ENCODE measurements at regions not wholly inside any gene's neighbourhood (a gene's known extent, or its start where the extent isn't known, plus 50 kb on each side); places are given as distances from the start of the nearest gene placed in this dataset.

DNA sequence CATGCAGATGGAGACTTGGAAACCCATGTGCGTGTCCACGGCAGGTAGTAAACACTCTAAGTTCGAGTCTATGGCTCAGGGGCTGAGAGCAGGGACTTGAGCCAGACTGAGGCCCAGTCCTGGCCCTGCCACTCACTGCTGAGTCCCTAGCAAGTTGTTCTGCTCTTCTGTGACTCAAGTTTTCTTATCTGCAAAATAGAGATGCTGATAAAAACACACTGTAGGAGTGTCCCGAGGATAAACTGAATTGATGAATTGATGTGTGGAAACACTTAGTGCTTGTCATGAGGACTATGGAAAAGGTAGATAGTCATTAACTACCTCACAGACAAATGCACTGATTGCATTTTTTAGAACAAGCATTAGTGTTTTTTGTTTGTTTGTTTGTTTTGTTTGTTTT, 73.2 kb downstream of the BOLA3 start:
- no peak for DNase-seq (ENCODE audit: low read depth)
- no peak overlapping the region for H3K4me3 ChIP-seq (ENCODE audit: low read depth, low read length)
- TF ChIP-seq, protein P1, sequence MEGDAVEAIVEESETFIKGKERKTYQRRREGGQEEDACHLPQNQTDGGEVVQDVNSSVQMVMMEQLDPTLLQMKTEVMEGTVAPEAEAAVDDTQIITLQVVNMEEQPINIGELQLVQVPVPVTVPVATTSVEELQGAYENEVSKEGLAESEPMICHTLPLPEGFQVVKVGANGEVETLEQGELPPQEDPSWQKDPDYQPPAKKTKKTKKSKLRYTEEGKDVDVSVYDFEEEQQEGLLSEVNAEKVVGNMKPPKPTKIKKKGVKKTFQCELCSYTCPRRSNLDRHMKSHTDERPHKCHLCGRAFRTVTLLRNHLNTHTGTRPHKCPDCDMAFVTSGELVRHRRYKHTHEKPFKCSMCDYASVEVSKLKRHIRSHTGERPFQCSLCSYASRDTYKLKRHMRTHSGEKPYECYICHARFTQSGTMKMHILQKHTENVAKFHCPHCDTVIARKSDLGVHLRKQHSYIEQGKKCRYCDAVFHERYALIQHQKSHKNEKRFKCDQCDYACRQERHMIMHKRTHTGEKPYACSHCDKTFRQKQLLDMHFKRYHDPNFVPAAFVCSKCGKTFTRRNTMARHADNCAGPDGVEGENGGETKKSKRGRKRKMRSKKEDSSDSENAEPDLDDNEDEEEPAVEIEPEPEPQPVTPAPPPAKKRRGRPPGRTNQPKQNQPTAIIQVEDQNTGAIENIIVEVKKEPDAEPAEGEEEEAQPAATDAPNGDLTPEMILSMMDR (conservative IDR thresholded peaks at IDR 0.05; ENCODE audit: low read depth, low read length) = no peak

DNA sequence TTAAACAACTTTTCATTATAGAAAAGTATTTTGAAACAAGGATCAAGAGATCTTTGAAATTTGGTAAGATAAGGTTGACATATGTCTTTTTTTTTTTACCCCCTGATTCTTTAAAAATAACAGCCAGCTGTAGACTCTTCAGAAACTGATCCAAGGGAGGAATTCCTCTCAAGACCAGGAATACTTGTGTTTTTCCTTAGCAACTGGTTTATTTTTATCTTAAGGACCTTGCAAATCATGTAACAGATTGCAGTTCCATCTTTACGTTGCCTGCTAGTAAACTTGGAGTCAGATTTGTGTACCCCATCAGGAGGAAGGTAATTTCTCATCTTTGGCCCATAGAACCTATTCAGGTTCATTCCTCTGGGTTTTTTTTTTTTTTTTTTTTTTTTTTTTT, 71.6 kb downstream of the BOLA3 start:
- TF ChIP-seq, protein P1 (conservative IDR thresholded peaks at IDR 0.05; ENCODE audit: low read depth, low read length) = no peak
- no peak for DNase-seq (ENCODE audit: low read depth)
- H3K4me3 ChIP-seq (ENCODE audit: low read depth, low read length) = no peak overlapping the region

DNA sequence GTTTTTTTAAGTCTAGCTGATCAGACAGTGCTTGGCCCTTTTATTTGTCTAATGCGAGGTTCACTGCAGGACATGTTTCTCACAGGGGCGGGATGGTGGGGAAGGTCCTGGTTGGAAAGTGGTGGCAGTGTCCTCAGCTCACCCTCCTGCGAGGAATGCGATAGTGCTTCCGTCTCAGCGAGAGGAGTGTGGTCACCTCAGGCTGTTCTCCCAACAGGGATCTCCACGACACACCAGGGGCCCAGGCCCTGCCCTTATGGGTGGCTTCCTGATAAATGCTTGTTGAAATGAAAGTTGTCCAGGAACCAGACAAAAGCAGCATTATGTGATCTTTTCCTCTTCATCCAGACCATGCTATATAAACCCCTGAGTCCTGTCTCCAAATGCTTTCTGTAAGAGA, 70.1 kb downstream of the BOLA3 start:
- TF ChIP-seq, protein P1 (conservative IDR thresholded peaks at IDR 0.05; ENCODE audit: low read depth, low read length) = no peak
- no peak for DNase-seq (ENCODE audit: low read depth)
- H3K4me3 ChIP-seq (ENCODE audit: low read depth, low read length) = no peak overlapping the region

DNA sequence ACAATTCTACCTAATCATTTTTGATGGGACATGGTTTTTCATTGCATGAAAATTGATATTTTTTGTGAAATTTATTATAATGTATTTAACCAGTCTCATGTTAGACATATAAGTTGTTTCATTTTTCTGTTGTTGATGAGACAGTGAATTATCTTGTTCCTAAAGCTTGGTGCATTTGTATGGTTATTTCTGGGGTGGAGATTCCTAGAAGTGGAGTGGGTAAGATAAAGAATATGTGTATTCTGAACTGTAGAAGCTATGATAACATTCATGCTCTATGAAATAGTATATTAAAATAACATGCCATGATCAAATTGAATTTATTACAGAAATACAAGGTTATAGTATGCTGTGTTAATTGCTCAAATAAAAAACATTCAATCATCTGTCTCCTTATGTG, 69.2 kb downstream of the BOLA3 start:
- TF ChIP-seq, protein P1 (conservative IDR thresholded peaks at IDR 0.05; ENCODE audit: low read depth, low read length) = no peak
- DNase-seq (ENCODE audit: low read depth) = no peak
- no peak overlapping the region for H3K4me3 ChIP-seq (ENCODE audit: low read depth, low read length)

DNA sequence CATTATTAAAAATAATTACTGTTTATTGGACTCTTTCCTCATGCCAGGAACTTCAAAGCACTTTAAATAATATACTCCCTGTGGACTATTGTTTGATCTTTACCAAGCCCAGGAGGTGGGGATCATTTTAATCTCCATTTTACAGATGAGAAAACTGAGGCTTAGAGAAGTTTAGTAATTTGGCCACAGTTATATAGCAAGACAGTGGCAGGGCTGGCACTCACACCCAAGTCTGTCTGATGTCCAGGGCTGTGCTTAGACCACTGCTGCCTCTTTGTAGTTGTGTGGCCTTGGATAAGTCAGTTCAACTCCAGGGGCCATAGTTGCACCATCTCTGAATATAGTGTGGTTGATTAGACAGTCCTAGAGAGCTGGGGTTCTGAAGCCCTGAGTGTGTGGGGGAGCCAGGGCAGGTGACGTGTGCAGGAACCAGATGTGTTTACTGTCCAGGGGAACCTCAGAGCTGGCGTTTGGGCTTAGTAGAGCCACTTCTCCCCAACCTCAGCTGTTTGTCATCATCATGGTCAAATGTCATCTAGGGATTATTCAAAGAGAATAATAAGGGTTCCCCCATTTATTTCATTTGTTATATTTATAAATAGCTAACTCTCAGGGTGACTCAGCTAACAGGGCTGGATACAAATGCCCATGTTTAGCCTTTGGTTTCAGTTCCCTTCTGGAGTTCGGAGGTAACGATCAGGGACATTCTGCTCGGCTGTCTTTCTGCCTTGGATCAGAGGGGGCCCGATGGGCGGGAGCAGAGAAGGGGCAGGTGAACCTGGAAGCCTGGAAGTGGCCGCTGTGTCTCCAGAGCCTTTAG, 68.0 kb downstream of the BOLA3 start:
- no peak for DNase-seq (ENCODE audit: low read depth)
- no peak overlapping the region for H3K4me3 ChIP-seq (ENCODE audit: low read depth, low read length)
- TF ChIP-seq, protein P1 (conservative IDR thresholded peaks at IDR 0.05; ENCODE audit: low read depth, low read length) = no peak

DNA sequence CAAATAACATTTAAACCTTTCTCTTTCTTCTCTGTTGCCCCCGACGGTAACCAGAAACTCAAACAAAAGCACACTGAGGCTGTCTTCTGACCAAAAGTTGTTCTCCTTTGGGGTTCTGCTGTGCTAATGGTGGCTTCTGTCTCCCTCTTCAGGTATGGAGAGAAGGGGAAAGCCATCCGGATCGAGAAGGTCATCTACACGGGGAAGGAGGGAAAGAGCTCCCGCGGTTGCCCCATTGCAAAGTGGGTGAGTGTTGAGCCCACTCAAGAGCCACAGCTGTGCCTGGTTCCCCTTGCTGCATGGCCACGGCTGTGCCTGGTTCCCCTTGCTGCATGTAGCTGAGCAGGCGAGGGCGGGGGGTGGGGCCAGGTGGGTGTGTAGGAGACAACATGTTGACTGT, 67.4 kb downstream of the BOLA3 start:
- no peak for DNase-seq (ENCODE audit: low read depth)
- no peak overlapping the region for H3K4me3 ChIP-seq (ENCODE audit: low read depth, low read length)
- TF ChIP-seq, protein P1 (conservative IDR thresholded peaks at IDR 0.05; ENCODE audit: low read depth, low read length) = peak; percentile 15
